ENCODE measurements at regions not wholly inside any gene's neighbourhood (a gene's known extent, or its start where the extent isn't known, plus 50 kb on each side); places are given as distances from the start of the nearest gene placed in this dataset.

DNA sequence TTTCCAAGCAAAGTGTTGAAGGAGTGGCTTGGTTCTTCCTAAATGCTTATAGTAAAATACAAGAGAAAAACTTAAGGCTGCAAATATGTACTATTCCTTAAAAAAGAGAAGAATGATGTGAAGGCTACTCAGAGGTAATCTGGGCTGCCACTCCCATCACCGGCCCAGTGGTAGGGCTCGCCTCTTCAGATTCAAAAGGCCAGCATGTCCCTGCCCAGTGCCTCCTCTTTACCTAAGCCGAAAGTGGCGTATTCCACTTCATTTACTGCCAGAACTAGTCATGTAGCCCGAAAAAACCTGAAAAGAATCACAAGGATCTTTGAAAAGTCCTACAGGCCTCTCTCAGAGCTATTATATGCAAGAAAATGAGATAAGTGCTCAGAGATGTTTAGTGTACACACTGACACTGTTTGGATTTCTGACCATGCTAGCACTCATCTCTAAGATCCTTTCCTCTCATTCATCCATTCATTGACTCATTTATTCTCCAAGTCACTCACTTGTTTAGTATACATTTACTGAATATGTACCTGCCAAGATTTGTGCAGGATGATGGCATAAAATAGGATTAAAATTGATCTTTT, 373.3 kb upstream of the THBS1 start:
- TF ChIP-seq, protein P1, sequence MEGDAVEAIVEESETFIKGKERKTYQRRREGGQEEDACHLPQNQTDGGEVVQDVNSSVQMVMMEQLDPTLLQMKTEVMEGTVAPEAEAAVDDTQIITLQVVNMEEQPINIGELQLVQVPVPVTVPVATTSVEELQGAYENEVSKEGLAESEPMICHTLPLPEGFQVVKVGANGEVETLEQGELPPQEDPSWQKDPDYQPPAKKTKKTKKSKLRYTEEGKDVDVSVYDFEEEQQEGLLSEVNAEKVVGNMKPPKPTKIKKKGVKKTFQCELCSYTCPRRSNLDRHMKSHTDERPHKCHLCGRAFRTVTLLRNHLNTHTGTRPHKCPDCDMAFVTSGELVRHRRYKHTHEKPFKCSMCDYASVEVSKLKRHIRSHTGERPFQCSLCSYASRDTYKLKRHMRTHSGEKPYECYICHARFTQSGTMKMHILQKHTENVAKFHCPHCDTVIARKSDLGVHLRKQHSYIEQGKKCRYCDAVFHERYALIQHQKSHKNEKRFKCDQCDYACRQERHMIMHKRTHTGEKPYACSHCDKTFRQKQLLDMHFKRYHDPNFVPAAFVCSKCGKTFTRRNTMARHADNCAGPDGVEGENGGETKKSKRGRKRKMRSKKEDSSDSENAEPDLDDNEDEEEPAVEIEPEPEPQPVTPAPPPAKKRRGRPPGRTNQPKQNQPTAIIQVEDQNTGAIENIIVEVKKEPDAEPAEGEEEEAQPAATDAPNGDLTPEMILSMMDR (IDR thresholded peaks at IDR 0.05; ENCODE audit: low read depth, low read length): no peak
- TF ChIP-seq EZH2phosphoT487 (IDR thresholded peaks at IDR 0.05; ENCODE audit: low read depth): no peak

Measured in OCI-LY3 (cell line).